ENCODE measurements at regions not wholly inside any gene's neighbourhood (a gene's known extent, or its start where the extent isn't known, plus 50 kb on each side); places are given as distances from the start of the nearest gene placed in this dataset.

GRCh38 chr15:37425541-37425940, 325.2 kb upstream of the MEIS2 start:
- TF ChIP-seq MAZ (IDR thresholded peaks at IDR 0.05; ENCODE audit: borderline replicate concordance, low read depth, low read length) (no peak), RFX5 (IDR thresholded peaks at IDR 0.05) (no peak), SMC3 (IDR thresholded peaks at IDR 0.05) (no peak), PHF8 (IDR thresholded peaks at IDR 0.05; ENCODE audit: borderline replicate concordance, low read depth) (no peak), POLR2A (IDR thresholded peaks at IDR 0.05; ENCODE audit: low read length) (no peak)
- TF ChIP-seq, protein P1, sequence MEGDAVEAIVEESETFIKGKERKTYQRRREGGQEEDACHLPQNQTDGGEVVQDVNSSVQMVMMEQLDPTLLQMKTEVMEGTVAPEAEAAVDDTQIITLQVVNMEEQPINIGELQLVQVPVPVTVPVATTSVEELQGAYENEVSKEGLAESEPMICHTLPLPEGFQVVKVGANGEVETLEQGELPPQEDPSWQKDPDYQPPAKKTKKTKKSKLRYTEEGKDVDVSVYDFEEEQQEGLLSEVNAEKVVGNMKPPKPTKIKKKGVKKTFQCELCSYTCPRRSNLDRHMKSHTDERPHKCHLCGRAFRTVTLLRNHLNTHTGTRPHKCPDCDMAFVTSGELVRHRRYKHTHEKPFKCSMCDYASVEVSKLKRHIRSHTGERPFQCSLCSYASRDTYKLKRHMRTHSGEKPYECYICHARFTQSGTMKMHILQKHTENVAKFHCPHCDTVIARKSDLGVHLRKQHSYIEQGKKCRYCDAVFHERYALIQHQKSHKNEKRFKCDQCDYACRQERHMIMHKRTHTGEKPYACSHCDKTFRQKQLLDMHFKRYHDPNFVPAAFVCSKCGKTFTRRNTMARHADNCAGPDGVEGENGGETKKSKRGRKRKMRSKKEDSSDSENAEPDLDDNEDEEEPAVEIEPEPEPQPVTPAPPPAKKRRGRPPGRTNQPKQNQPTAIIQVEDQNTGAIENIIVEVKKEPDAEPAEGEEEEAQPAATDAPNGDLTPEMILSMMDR (IDR thresholded peaks at IDR 0.05) = no peak

All from A549 (cell line).